ENCODE measurements at regions not wholly inside any gene's neighbourhood (a gene's known extent, or its start where the extent isn't known, plus 50 kb on each side); places are given as distances from the start of the nearest gene placed in this dataset.

- TF ChIP-seq ARNT (IDR thresholded peaks at IDR 0.05) (no peak), HMG20A (CRISPR knock-in tag; IDR thresholded peaks at IDR 0.05; ENCODE audit: borderline replicate concordance) (no peak)
Observed at GRCh38 chr7:30212701-30213111, 71.7 kb upstream of the ZNRF2 start (continued).

- intact Hi-C loops (cut with micrococcal nuclease; ENCODE audit: unreplicated experiment) = no loop called here
- no peak overlapping the region for H2AFZ ChIP-seq (ENCODE audit: low read length)
- no peaks in the 10 kb centered on the region for H3K36me3 ChIP-seq (replicated peaks in 1 of 2; ENCODE audit: control insufficient read depth in 1 of 2, insufficient read depth in 2 of 2, low read length in 2 of 2)
- no peak overlapping the region for H3K9ac ChIP-seq (ENCODE audit: insufficient read depth, low read depth, low read length)
- H3K4me1 ChIP-seq (ENCODE audit: insufficient read depth, low read length) = peaks cover 16% of the 10 kb centered on the region
- FAIRE-seq (no peak), DNase-seq (ENCODE audit: low spot score) (no peak), ATAC-seq (no peak)
- no peaks in the 10 kb centered on the region for H3K9me3 ChIP-seq (ENCODE audit: low read length)
- no peak overlapping the region for H3K4me3 ChIP-seq (replicated peaks in 1 of 3; ENCODE audit: insufficient read depth in 1 of 3, low read depth in 2 of 3, low read length in 3 of 3)
- POLR2A ChIA-PET = no interaction called here
- CTCF ChIA-PET (ENCODE audit: low intra/inter-chr PET ratio, low total read pairs) = no interaction called here
- in situ Hi-C loops (cut with HindIII; ENCODE audit: extremely low pct_ligation_motif_present, low pct_unique_long_range_greater_than_20kb) = no loop called here
- TF ChIP-seq CBX2 (IDR thresholded peaks at IDR 0.05; ENCODE audit: low read depth, low read length) (0 out of 2 replicates have a peak, but pooled peaks have one; percentile 15), CBX2 (CRISPR knock-in tag; IDR thresholded peaks at IDR 0.05; ENCODE audit: low read depth) (no peak), PCBP2 (optimal IDR thresholded peaks at IDR 0.05; ENCODE audit: low read depth, low read length, poor library complexity, severe bottlenecking) (no peak)
- H4K20me1 ChIP-seq (ENCODE audit: insufficient read depth, low read length) = no peaks in the 10 kb centered on the region
- H3K27ac ChIP-seq (ENCODE audit: extremely low read length, insufficient read depth, low read length) = no peak overlapping the region
- no peaks in the 10 kb centered on the region for H3K79me2 ChIP-seq (ENCODE audit: insufficient read depth, low read length)
- no TSS peak for BruUV-seq (replicated peaks)
- H3K27me3 ChIP-seq (ENCODE audit: control insufficient read depth in 1 of 2, insufficient read depth in 2 of 2, low read length in 2 of 2) = peaks cover 0 to 15% of the 10 kb centered on the region in 2 experiments; a peak in 2 of 5 replicates
- no peak overlapping the region for H3K4me2 ChIP-seq (ENCODE audit: low read depth, low read length)
Observed at GRCh38 chr7:30213637-30214036, 70.8 kb upstream of the ZNRF2 start.

- intact Hi-C loops (cut with micrococcal nuclease; ENCODE audit: unreplicated experiment) = no loop called here
- Histone ChIP-seq H3K79me2 (ENCODE audit: insufficient read depth, low read length) (no peaks in the 10 kb centered on the region), H3K4me3 (replicated peaks in 1 of 3; ENCODE audit: insufficient read depth in 1 of 3, low read depth in 2 of 3, low read length in 3 of 3) (no peak overlapping the region), H3K9ac (ENCODE audit: insufficient read depth, low read depth, low read length) (no peak overlapping the region), H3K4me2 (ENCODE audit: low read depth, low read length) (no peak overlapping the region), H3K36me3 (replicated peaks in 1 of 2; ENCODE audit: control insufficient read depth in 1 of 2, insufficient read depth in 2 of 2, low read length in 2 of 2) (no peaks in the 10 kb centered on the region), H3K27me3 (ENCODE audit: control insufficient read depth in 1 of 2, insufficient read depth in 2 of 2, low read length in 2 of 2) (peaks cover 0 to 14% of the 10 kb centered on the region in 2 experiments; a peak in 2 of 5 replicates), H4K20me1 (ENCODE audit: insufficient read depth, low read length) (no peaks in the 10 kb centered on the region), H3K9me3 (ENCODE audit: low read length) (peaks cover 7% of the 10 kb centered on the region), H3K27ac (ENCODE audit: extremely low read length, insufficient read depth, low read length) (no peak overlapping the region), H2AFZ (ENCODE audit: low read length) (no peak overlapping the region), H3K4me1 (ENCODE audit: insufficient read depth, low read length) (peaks cover 16% of the 10 kb centered on the region)
- 65% methylated on average over 8 of the region's 8 CpGs for WGBS (ENCODE audit: low lambda C conversion rate)
- ATAC-seq (no peak), DNase-seq (ENCODE audit: low spot score) (no peak), FAIRE-seq (no peak)
- in situ Hi-C loops (cut with HindIII; ENCODE audit: extremely low pct_ligation_motif_present, low pct_unique_long_range_greater_than_20kb) = no loop called here
- ChIA-PET CTCF (ENCODE audit: low intra/inter-chr PET ratio, low total read pairs) (no interaction called here), POLR2A (no interaction called here)
- no TSS peak for BruUV-seq (replicated peaks)
- TF ChIP-seq KLF12 (CRISPR knock-in tag; IDR thresholded peaks at IDR 0.05; ENCODE audit: borderline replicate concordance) = no peak
- TF ChIP-seq HCFC1 (IDR thresholded peaks at IDR 0.05; ENCODE audit: low read depth, low read length) = no peak
- TF ChIP-seq ZNF318 (CRISPR knock-in tag; IDR thresholded peaks at IDR 0.05) = no peak
- TF ChIP-seq TOPORS (CRISPR knock-in tag; IDR thresholded peaks at IDR 0.05) = no peak
- TF ChIP-seq CAMTA2 (CRISPR knock-in tag; IDR thresholded peaks at IDR 0.05; ENCODE audit: borderline replicate concordance) = no peak
- TF ChIP-seq GATA4 (IDR thresholded peaks at IDR 0.05; ENCODE audit: borderline replicate concordance, low read depth) = no peak
Observed at GRCh38 chr7:30214651-30215137, 69.7 kb upstream of the ZNRF2 start.

All from HepG2 (cell line).